ENCODE measurements at regions not wholly inside any gene's neighbourhood (a gene's known extent, or its start where the extent isn't known, plus 50 kb on each side); places are given as distances from the start of the nearest gene placed in this dataset.
"Not testable (repeated sequence)": the region's sequence is repeated elsewhere in the genome, so short reads cannot be mapped to it uniquely, and the experiment has no call there.

DNA sequence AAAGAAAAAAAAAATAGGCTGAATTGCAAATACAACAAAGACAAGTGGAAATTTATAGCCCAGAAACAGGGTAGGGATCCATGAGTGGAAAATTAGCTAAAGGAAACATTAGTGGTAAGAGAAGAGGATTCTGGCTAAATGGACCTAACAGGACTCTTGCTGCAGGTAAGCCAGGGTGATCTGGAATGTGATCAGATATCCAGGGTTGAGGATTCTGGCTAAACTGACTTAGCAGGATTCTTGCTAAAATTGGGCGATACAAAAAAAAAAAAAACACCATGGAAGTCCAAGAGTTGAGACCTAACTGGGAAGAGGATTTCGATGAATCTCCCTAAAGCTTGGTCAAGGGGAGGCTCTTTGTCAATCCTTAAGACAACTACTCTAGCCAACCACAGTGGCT, 61.7 kb upstream of the ATF7IP2 start:
- H3K27ac ChIP-seq = no peak overlapping the region
- TF ChIP-seq, protein P1, sequence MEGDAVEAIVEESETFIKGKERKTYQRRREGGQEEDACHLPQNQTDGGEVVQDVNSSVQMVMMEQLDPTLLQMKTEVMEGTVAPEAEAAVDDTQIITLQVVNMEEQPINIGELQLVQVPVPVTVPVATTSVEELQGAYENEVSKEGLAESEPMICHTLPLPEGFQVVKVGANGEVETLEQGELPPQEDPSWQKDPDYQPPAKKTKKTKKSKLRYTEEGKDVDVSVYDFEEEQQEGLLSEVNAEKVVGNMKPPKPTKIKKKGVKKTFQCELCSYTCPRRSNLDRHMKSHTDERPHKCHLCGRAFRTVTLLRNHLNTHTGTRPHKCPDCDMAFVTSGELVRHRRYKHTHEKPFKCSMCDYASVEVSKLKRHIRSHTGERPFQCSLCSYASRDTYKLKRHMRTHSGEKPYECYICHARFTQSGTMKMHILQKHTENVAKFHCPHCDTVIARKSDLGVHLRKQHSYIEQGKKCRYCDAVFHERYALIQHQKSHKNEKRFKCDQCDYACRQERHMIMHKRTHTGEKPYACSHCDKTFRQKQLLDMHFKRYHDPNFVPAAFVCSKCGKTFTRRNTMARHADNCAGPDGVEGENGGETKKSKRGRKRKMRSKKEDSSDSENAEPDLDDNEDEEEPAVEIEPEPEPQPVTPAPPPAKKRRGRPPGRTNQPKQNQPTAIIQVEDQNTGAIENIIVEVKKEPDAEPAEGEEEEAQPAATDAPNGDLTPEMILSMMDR (IDR thresholded peaks at IDR 0.05) = no peak
- TF ChIP-seq ZFX (IDR thresholded peaks at IDR 0.05; ENCODE audit: borderline replicate concordance) = no peak

DNA sequence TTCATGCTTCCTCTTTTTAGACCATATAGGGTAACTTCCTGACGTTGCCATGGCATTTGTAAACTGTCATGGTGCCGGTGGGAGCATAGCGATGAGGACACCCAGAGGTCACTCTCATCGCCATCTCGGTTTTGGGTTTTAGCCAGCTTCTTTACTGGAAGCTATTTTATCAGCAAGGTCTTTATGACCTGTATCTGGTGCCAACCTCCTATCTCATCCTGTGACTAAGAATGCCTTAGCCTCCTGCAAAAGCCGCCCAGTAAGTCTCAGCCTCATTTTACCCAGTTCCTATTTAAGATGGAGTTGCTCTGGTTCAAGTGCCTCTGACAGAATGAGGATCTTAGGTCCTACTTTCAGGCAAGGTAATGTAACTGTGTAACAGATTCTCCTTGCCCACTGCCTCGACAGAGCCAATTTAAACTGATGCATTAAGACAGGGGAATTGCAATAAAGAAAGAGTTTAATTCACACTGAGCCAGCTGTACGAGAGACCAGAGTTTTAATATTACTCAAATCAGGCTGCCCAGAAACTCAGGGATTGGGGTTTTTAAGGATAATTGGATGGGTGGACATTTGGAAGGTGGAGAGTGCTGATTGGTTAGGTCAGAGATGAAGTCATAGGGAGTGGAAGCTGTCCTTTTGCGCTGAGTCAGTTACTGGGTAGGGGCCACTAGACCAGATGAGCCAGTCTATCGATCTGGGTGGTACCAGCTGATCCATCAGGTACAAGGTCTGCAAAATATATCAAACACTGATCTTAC, 59.9 kb upstream of the ATF7IP2 start:
- TF ChIP-seq, protein P1 (IDR thresholded peaks at IDR 0.05) = no peak
- no peak overlapping the region for H3K27ac ChIP-seq

DNA sequence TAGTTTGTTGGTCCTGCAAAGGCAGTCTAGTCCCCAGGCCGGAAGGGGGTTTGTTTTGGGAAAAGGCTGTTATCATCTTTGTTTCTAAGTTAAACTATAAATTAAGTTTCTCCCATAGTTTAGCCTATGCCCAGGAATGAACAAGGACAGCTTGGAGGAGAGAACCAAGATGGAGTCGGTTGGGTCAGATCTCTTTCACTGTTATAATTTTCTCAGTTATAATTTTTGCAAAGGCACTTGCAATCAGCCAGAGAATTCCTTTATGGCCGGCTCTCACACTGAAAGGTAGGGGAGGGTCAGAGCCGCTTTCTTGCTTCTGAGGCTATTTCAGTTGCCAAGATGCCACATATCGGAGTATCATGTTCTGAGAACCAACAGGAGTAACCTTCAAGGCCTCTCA, 59.2 kb upstream of the ATF7IP2 start:
- H3K27ac ChIP-seq = no peak overlapping the region
- TF ChIP-seq, protein P1 (IDR thresholded peaks at IDR 0.05) = no peak
- no peak for TF ChIP-seq ZFX (IDR thresholded peaks at IDR 0.05; ENCODE audit: borderline replicate concordance)

DNA sequence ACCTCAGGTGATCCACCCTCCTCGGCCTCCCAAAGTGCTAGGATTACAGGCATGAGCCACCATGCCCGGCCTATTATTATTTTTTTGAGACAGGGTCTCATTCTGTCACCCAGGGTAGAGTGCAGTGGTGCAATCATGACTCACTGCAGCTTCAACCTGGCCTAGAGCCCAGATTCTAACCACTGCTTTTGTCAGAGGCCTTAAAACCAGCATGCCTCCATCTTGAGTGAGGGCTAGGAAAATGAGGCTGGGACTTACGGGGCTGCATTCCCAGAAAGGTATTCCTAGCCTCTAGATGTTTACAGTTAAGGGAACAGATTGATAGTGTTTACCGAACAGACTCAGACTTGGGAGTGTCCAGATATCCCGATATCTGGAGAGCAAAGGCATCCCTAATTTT, 57.6 kb upstream of the ATF7IP2 start:
- not testable (repeated sequence) for H3K27ac ChIP-seq

DNA sequence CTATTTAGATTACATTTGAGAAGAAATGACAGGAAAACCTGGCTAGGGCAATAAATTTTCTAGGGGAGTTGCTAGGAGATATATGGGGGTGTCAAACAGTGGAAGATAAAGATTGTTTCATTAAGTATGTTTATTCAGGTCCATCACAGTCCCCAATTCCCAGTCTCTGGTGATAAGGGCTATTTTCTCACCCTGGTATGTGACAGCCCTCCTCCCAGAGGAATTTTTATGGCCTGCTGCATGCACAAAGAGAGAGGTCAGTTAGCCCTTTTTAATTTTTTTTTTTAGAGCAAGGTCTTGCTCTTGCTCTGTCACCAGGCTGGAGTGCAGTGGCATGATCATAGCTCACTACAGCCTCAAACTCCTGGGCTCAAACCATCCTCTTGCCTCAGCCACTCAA, 53.6 kb upstream of the ATF7IP2 start:
- no peak overlapping the region for H3K27ac ChIP-seq
- no peak for TF ChIP-seq ZFX (IDR thresholded peaks at IDR 0.05; ENCODE audit: borderline replicate concordance)
- TF ChIP-seq, protein P1 (IDR thresholded peaks at IDR 0.05) = no peak

DNA sequence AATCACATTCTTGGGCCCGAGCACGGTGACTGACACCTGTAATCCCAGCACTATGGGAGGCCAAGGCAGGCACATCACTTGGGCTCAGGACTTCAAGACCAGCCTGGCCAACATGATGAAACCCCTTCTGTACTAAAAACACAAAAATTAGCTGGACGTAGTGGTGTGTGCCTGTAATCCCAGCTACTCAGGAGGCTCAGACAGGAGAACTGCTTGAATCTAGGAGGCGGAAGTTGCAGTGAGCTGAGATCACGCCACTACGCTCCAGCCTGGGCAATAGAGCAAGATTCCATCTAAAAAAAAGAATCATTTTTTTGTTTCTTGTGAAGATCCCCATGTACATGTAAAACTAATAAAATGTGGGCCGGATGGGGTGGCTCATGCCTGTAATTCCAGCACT, 53.1 kb upstream of the ATF7IP2 start:
- H3K27ac ChIP-seq = no peak overlapping the region
- TF ChIP-seq ZFX (IDR thresholded peaks at IDR 0.05; ENCODE audit: borderline replicate concordance) = no peak
- TF ChIP-seq, protein P1 (IDR thresholded peaks at IDR 0.05) = no peak

DNA sequence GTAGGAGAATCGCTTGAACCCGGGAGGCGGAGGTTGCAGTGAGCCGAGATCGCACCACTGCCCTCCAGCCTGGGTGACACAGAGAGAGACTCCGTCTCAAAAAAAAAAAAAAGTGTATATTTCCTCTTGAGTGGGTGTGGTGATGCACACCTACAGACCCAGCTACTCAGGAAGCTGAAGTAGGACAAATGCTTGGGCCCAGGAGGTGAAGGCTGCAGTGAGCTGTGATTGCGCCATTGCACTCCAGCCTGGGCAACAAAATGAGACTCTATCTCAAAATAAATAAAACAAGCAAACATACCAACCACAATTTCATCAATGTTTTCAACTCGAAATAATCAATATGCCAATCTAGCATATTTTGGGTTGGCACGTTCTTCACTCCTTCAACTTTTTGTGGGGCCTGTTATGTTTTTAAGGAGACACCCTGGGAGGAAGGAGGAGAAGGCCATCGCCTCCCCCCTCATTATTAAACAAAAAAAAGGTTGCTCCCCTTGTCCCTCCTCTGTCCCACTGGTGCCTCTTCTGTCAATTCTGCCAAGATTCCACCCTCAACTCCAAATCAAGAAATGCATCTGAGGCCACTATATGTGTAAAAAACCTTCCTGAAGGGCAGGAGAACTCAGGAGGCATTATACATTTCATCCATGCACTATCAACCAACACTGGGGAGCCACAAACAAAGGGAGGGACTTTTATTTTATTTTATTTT, 52.4 kb upstream of the ATF7IP2 start:
- TF ChIP-seq, protein P1 (IDR thresholded peaks at IDR 0.05) = no peak
- no peak for TF ChIP-seq ZFX (IDR thresholded peaks at IDR 0.05; ENCODE audit: borderline replicate concordance)
- no peak overlapping the region for H3K27ac ChIP-seq

Measured in 22Rv1 (cell line).